Stomach (tissue), 8 donors: ENCODE measurements at regions not wholly inside any gene's neighbourhood (a gene's known extent, or its start where the extent isn't known, plus 50 kb on each side); places are given as distances from the start of the nearest gene placed in this dataset.

Source experiments
- DNase-seq, 2 donors: peaks; one replicate each; pipeline versions ENCODE4 v3.0.0 to v3.0.0-alpha.2; 2013 to 2019
- H3K27ac ChIP-seq, 5 donors: fragments of 200-600 bp in 4 of 5; sonication (generic) in 4 of 5; one replicate each; pipeline ENCODE4 v1.5.1; 2013 to 2019; ENCODE audit warnings: mild to moderate bottlenecking in 1 of 5, moderate library complexity in 1 of 5
- H3K27me3 ChIP-seq, 3 donors: fragments of 200-600 bp; sonication (generic); one replicate each; pipeline ENCODE4 v1.5.1; 2017 to 2019; ENCODE audit warnings: mixed run types in 1 of 3
- H3K36me3 ChIP-seq, 4 donors: fragments of 200-600 bp; sonication (generic); 1 replicate in 3 of 4; 2 replicates in 1 of 4; pipeline ENCODE4 v1.5.1; 2016 to 2019
- H3K4me1 ChIP-seq, 4 donors: fragments of 200-600 bp; sonication (generic); one replicate each; pipeline ENCODE4 v1.5.1; 2016 to 2019
- H3K4me3 ChIP-seq, 4 donors: fragments of 200-600 bp; sonication (generic) in 3 of 4; one replicate each; pipeline ENCODE4 v1.5.1; 2016 to 2019; ENCODE audit warnings: mild to moderate bottlenecking in 1 of 4
- H3K9me3 ChIP-seq, 4 donors: fragments of 200-600 bp; sonication (generic); one replicate each; pipeline ENCODE4 v1.5.1; 2016 to 2019
- EP300 ChIP-seq: sonication (generic); formaldehyde crosslinking; IDR thresholded peaks from one replicate; pipeline ENCODE4 v1.6.1; 2017; ENCODE audit warnings: antibody characterized with exemption
- POLR2A ChIP-seq, 4 donors: fragments of 450-650 bp; IDR thresholded peaks; one replicate each; pipeline ENCODE4 v1.6.1; 2016; ENCODE audit warnings: antibody characterized with exemption in 4 of 4, control low read depth in 2 of 4, mild to moderate bottlenecking in 1 of 4, moderate library complexity in 1 of 4
- POLR2AphosphoS5 ChIP-seq, 3 donors: sonication (generic); formaldehyde crosslinking; IDR thresholded peaks; one replicate each; pipeline ENCODE4 v1.6.1; 2016; ENCODE audit warnings: antibody characterized with exemption in 3 of 3
- WGBS, 5 donors: extraction: QIAGEN DNeasy Blood & Tissue Kit in 3 of 5; methylation state at CpG; one replicate each; pipeline versions ENCODE4 v1.1.5 to v1.1.7; 2013 to 2018; 5-methylcytosine and 5-hydroxymethylcytosine counted together
- intact Hi-C: fragments of 100-400 bp; cut with DNase I; formaldehyde crosslinking; loops from one replicate; pipeline ENCODE4 v1.15.1; 2023; ENCODE audit warnings: low total_unique reads
- small RNA-seq, 4 donors: library from RNA; depleted of rRNA; stranded (forward); fragments of <200 nt; gene quantifications; one replicate each; pipeline ENCODE3, GENCODE V24; 2016
- TF ChIP-seq, protein P1 (sequence below), 7 experiments: fragments of 450-650 bp in 4 of 7; fragments of 200-600 bp in 3 of 7; sonication (generic) in 3 of 7; IDR thresholded peaks; one replicate each; pipeline ENCODE4 v1.5.1; 2016 to 2019; ENCODE audit warnings: antibody characterized with exemption in 7 of 7, control low read depth in 2 of 7, mild to moderate bottlenecking in 1 of 7
- donor health status: healthy with polysubstance abuse.
- donor health status: Bipolar disorder and iron deficiency.
- donor health status: healthy.

DNA sequence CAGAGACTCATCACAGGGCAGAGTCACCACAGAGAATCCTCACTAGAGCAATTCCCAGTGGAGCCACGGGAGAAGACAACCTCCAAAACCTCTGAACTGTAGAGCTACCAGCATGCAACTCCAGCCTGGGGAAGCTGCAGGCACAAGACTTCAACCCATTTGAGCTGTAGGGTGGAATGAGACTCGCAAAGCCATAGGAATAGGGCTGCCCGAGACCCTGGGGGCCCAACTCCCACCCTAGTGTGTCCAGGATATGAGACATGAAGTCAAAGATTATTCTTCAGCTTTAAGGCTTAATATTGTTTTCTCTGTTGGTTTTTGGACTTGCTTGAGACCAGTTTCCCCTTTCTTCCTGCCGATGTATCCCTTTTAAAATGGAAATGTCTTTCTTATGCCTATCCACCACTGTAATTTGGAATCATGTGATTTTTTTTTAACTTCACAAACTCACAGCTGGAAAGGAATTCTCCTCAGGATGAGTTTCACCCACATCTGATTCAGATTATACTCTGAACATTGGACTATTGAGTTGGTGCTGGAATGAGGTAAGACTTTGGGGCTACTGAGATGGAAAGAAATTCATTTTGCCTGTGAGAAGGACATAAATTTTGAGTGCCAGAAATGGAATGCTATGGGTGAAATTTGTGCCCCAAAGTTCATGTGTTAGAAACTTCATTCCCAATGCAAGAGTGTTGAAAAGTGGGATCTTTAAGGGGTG lies 59.6 kb upstream of the ST6GALNAC5 start:
- WGBS, 5 donors, result 80 to 88% (median 84%) methylated on average over 4 of the region's 4 CpGs
- no peak for DNase-seq
- no peaks in the 10 kb centered on the region for H3K36me3 ChIP-seq
- no peaks in the 10 kb centered on the region for H3K27me3 ChIP-seq
- no peak overlapping the region for H3K27ac ChIP-seq
- intact Hi-C loops, result no loop called here
- TF ChIP-seq POLR2A (IDR thresholded peaks at IDR 0.05), result no peak
- TF ChIP-seq EP300, result no peak
- TF ChIP-seq POLR2AphosphoS5 (IDR thresholded peaks at IDR 0.05), result no peak
- TF ChIP-seq, protein P1, sequence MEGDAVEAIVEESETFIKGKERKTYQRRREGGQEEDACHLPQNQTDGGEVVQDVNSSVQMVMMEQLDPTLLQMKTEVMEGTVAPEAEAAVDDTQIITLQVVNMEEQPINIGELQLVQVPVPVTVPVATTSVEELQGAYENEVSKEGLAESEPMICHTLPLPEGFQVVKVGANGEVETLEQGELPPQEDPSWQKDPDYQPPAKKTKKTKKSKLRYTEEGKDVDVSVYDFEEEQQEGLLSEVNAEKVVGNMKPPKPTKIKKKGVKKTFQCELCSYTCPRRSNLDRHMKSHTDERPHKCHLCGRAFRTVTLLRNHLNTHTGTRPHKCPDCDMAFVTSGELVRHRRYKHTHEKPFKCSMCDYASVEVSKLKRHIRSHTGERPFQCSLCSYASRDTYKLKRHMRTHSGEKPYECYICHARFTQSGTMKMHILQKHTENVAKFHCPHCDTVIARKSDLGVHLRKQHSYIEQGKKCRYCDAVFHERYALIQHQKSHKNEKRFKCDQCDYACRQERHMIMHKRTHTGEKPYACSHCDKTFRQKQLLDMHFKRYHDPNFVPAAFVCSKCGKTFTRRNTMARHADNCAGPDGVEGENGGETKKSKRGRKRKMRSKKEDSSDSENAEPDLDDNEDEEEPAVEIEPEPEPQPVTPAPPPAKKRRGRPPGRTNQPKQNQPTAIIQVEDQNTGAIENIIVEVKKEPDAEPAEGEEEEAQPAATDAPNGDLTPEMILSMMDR (IDR thresholded peaks at IDR 0.05), result no peak
- H3K4me1 ChIP-seq, result no peaks in the 10 kb centered on the region
- H3K9me3 ChIP-seq, result no peaks in the 10 kb centered on the region
- no peak overlapping the region for H3K4me3 ChIP-seq

Small RNA genes in the stretch of these regions (small RNA-seq; reads per million reads assigned to genes)
- gene RNU6-161P, result 0 reads per million in 4 donors
